ENCODE measurements at regions not wholly inside any gene's neighbourhood (a gene's known extent, or its start where the extent isn't known, plus 50 kb on each side); places are given as distances from the start of the nearest gene placed in this dataset.

DNA sequence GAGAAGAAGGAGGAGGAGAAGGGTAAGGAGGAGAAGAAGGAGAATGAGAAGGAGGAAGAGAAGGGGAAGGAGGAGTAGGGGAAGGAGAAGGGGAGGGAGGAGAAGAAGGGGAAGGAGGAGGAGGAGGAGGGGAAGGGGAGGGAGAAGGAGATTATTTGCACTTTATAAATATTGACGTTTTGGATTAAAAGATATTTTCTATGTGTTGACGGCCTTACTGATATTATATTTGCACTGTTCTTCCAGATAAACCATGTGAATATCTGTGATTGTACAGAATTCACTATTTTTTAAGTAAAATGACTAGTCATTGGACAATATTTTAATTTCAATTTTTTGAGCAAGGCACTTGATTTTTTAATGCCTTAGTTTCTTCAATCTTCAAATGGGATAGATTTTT, 310.5 kb upstream of the DNAJC19 start:
- Histone ChIP-seq H3K79me2 (no peaks in the 10 kb centered on the region), H3K4me1 (no peaks in the 10 kb centered on the region), H3K9me3 (ENCODE audit: control insufficient read depth, low read length) (no peaks in the 10 kb centered on the region), H2AFZ (no peak overlapping the region), H3K4me2 (ENCODE audit: low read length) (no peak overlapping the region), H3K36me3 (ENCODE audit: control insufficient read depth, insufficient read depth, low read length) (no peaks in the 10 kb centered on the region), H3K27ac (no peak overlapping the region), H3K4me3 (ENCODE audit: low read depth, low read length) (no peak overlapping the region), H3K9ac (no peak overlapping the region), H3K27me3 (ENCODE audit: control insufficient read depth, insufficient read depth, low read length) (no peaks in the 10 kb centered on the region)
- TF ChIP-seq, protein P1, sequence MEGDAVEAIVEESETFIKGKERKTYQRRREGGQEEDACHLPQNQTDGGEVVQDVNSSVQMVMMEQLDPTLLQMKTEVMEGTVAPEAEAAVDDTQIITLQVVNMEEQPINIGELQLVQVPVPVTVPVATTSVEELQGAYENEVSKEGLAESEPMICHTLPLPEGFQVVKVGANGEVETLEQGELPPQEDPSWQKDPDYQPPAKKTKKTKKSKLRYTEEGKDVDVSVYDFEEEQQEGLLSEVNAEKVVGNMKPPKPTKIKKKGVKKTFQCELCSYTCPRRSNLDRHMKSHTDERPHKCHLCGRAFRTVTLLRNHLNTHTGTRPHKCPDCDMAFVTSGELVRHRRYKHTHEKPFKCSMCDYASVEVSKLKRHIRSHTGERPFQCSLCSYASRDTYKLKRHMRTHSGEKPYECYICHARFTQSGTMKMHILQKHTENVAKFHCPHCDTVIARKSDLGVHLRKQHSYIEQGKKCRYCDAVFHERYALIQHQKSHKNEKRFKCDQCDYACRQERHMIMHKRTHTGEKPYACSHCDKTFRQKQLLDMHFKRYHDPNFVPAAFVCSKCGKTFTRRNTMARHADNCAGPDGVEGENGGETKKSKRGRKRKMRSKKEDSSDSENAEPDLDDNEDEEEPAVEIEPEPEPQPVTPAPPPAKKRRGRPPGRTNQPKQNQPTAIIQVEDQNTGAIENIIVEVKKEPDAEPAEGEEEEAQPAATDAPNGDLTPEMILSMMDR (IDR thresholded peaks at IDR 0.05) = no peak

DNA sequence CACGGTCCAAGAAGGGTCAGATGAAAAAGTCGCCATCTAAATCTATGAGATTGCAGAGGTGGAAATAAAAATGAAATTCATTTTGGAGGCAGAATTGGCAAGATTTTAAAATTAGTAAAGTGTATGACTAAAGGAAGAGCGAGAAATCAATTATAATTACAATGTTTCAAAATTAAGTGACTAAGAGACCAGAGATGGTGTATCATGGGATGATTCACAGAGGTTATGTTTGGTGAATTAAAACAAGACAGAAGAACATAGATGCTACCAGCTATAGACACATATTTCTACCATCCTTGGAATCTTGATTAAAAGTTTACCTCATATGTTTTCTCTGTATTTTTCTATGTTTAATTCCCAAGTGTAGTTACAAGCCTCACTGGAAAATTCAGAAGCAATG, 308.9 kb upstream of the DNAJC19 start:
- H2AFZ ChIP-seq = no peak overlapping the region
- H3K27me3 ChIP-seq (ENCODE audit: control insufficient read depth, insufficient read depth, low read length) = no peaks in the 10 kb centered on the region

DNA sequence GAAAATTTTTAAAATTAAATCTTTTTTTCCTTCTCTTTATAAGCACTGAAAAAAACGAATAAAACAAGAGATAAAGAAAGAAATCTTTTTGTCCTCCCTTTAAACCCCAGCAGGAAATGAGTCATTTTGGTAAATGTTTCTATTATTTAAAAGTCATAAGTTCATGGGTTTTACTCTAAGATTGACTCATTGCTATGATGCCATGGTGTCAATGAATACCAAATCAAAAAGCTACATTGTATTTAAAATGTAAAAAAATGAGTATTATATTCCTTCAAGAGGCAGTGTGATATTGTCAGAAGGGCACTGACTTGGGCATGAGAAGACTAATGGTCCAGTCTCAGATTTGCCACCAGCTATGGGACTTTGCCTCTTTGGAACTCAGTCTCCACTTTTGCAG, 303.4 kb upstream of the DNAJC19 start:
- Histone ChIP-seq H3K9ac (no peak overlapping the region), H3K4me1 (no peaks in the 10 kb centered on the region), H3K36me3 (ENCODE audit: control insufficient read depth, insufficient read depth, low read length) (no peaks in the 10 kb centered on the region), H3K27me3 (ENCODE audit: control insufficient read depth, insufficient read depth, low read length) (no peaks in the 10 kb centered on the region), H3K9me3 (ENCODE audit: control insufficient read depth, low read length) (no peaks in the 10 kb centered on the region), H3K27ac (no peak overlapping the region), H3K79me2 (no peaks in the 10 kb centered on the region), H3K4me3 (ENCODE audit: low read depth, low read length) (no peak overlapping the region), H2AFZ (no peak overlapping the region), H3K4me2 (ENCODE audit: low read length) (no peak overlapping the region)
- TF ChIP-seq, protein P1 (IDR thresholded peaks at IDR 0.05) = no peak

More for the DNA sequence above, 308.9 kb upstream of the DNAJC19 start:
- Histone ChIP-seq H3K9ac (no peak overlapping the region), H3K4me2 (ENCODE audit: low read length) (no peak overlapping the region), H3K9me3 (ENCODE audit: control insufficient read depth, low read length) (no peaks in the 10 kb centered on the region), H3K79me2 (no peaks in the 10 kb centered on the region), H3K4me3 (ENCODE audit: low read depth, low read length) (no peak overlapping the region), H3K4me1 (no peaks in the 10 kb centered on the region), H3K27ac (no peak overlapping the region), H3K36me3 (ENCODE audit: control insufficient read depth, insufficient read depth, low read length) (no peaks in the 10 kb centered on the region)
- TF ChIP-seq, protein P1 (IDR thresholded peaks at IDR 0.05) = no peak

DNA sequence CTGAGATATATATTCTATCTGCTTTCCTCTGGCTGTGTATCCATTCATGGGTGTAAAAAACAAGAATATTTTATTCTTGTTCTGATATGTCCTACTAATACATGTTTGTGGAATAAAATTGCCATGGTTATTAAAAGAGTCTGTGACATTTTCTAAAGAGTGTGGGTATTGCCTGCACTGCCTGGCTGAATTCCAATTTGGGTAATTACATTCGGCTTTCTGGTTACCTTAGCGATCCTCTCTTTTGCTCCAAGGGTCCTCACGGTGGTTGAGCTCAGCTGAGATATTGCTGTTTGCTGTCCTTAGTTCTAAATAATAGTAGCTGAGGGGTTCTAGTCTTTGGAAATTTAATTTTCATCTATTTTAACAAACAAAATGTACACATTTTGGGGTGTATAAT, 301.4 kb upstream of the DNAJC19 start:
- H3K36me3 ChIP-seq (ENCODE audit: control insufficient read depth, insufficient read depth, low read length) = no peaks in the 10 kb centered on the region
- TF ChIP-seq, protein P1 (IDR thresholded peaks at IDR 0.05) = no peak
- no peak overlapping the region for H3K4me2 ChIP-seq (ENCODE audit: low read length)
- H3K4me3 ChIP-seq (ENCODE audit: low read depth, low read length) = no peak overlapping the region
- H3K27me3 ChIP-seq (ENCODE audit: control insufficient read depth, insufficient read depth, low read length) = no peaks in the 10 kb centered on the region
- no peak overlapping the region for H2AFZ ChIP-seq
- no peak overlapping the region for H3K27ac ChIP-seq
- no peaks in the 10 kb centered on the region for H3K79me2 ChIP-seq
- H3K4me1 ChIP-seq = no peaks in the 10 kb centered on the region
- no peak overlapping the region for H3K9ac ChIP-seq
- H3K9me3 ChIP-seq (ENCODE audit: control insufficient read depth, low read length) = no peaks in the 10 kb centered on the region

DNA sequence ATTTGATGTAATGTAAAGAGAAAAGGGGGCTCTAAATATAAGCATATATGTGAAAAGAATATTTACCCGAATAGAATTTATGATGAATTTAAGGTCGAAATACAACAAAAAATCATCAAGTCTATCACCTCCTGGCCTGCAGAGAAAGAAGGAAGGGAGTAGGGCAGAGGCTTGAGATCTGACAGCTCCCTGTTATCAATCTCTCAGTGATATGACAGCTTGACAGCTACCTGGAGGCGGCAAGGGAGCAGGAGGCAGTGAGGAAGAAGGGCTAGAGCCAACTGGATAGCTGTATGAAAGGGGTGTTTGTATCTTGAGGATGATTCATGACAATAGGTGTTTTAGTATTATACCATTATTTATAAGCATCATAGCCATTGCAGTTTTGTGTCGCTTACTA, 299.8 kb upstream of the DNAJC19 start:
- no peaks in the 10 kb centered on the region for H3K9me3 ChIP-seq (ENCODE audit: control insufficient read depth, low read length)

More for the DNA sequence above, 299.8 kb upstream of the DNAJC19 start:
- H3K79me2 ChIP-seq = no peaks in the 10 kb centered on the region
- H3K36me3 ChIP-seq (ENCODE audit: control insufficient read depth, insufficient read depth, low read length) = no peaks in the 10 kb centered on the region
- TF ChIP-seq, protein P1 (IDR thresholded peaks at IDR 0.05) = no peak
- no peak overlapping the region for H3K27ac ChIP-seq
- H2AFZ ChIP-seq = no peak overlapping the region
- no peaks in the 10 kb centered on the region for H3K27me3 ChIP-seq (ENCODE audit: control insufficient read depth, insufficient read depth, low read length)
- H3K9ac ChIP-seq = no peak overlapping the region
- H3K4me2 ChIP-seq (ENCODE audit: low read length) = no peak overlapping the region
- no peak overlapping the region for H3K4me3 ChIP-seq (ENCODE audit: low read depth, low read length)
- no peaks in the 10 kb centered on the region for H3K4me1 ChIP-seq
